Mononuclear cell (primary cell): ENCODE measurements at regions not wholly inside any gene's neighbourhood (a gene's known extent, or its start where the extent isn't known, plus 50 kb on each side); places are given as distances from the start of the nearest gene placed in this dataset.
"Not testable (repeated sequence)": the region's sequence is repeated elsewhere in the genome, so short reads cannot be mapped to it uniquely, and the experiment has no call there.

Source experiments
- H3K27me3 ChIP-seq: 2 replicates; pipeline ENCODE4 v1.6.0; 2011; ENCODE audit warnings: low read length, control low read depth; ENCODE audit not compliant: insufficient read depth
- H3K4me1 ChIP-seq: 2 replicates; pipeline ENCODE4 v1.5.1; 2011; ENCODE audit warnings: mild to moderate bottlenecking, low read length, control low read depth; ENCODE audit not compliant: insufficient read depth
- H3K4me3 ChIP-seq: 2 replicates; pipeline ENCODE4 v1.5.1; 2011; ENCODE audit warnings: mild to moderate bottlenecking, low read length, moderate library complexity
- H3K9me3 ChIP-seq: 2 replicates; pipeline ENCODE4 v1.5.1; 2011; ENCODE audit warnings: low read depth, mild to moderate bottlenecking, control low read depth, low read length

DNA sequence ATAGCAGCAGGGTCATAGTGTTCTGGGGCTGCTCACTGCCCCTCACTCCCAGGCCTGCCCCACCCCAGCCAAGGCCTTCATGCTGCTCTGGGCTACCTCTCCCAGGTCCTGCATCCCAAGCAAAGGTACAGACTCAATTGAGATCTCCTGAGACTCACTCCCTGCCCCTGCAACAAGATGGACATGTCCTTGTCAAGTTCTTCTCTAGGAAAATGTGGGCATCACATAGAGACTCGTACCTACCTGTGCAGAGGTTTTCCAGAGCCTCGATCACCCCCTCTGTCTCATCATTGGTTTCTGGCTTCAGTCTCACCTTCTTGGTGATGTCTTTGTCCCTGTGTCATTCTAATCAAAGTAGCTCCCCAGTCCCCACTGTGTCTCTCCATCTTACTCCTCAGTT lies 71.8 kb upstream of the UCN3 start:
- H3K4me3 ChIP-seq, H3K27me3 ChIP-seq, H3K9me3 ChIP-seq: not testable (repeated sequence)
- peaks cover 72% of the 10 kb centered on the region for H3K4me1 ChIP-seq

DNA sequence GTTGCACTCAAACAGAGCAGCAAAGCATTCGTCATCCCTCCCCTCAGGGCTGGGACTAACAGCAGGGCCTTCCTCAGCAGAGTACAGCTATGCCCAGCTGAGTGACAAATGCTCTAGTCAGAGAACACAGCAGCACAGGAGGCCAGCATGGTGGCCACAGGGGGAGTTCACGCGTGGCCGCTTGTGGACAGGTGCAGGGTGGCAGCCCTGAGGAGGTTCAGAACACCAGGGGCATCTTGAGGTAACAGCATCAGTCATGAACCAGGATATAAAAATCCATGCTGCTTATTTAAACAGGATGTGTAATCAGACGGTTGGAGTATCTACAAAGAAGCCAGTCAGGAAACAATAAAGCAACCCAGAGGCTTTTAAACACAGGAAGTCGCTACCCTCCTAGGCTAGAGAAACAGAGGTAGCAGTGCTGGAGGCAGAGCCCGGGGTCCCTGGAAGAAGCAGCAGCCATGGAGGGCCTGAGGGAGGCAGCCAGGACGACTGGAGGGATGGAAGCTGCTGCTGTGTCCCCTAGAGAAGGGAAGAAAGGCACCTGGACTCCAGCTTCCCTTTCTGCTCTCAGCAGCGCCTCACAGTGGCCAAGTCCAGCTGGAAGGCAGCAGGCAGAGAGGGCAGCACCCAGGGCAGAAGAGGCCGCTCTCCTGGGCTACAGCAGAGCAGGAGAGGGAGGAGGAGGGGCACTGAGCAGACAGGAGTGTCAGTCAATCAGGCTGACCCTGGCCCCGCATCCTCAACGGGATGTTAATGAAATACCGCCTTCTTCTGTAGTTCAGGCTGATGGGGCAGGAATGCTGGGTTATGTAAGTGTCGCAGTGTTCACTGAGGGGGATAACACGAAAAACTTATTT lies 70.8 kb upstream of the UCN3 start:
- Histone ChIP-seq H3K27me3 (no peaks in the 10 kb centered on the region), H3K4me1 (peaks cover 75% of the 10 kb centered on the region), H3K4me3 (no peak overlapping the region)

DNA sequence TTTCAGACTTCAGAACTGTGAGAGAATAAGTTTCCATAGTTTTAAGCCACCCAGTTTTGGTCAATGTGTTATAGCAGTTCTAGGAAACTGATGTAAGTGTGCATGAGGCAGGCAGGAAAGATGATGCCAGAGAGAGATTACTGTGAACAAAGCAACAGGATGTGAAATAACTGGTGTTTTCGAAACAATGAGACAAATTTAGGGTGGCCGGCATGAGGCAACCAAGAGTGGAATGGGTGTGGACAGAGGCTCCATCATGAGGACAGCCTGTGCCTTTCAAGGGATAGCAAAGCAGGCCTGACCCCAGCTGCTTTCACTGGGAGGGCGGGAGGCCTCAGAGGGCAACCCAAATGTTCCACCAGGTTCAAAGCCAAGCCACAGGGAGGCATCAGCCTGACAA lies 67.3 kb upstream of the UCN3 start:
- Histone ChIP-seq H3K9me3 (no peaks in the 10 kb centered on the region), H3K4me1 (peaks cover 55% of the 10 kb centered on the region), H3K4me3 (no peak overlapping the region), H3K27me3 (no peaks in the 10 kb centered on the region)

More for the DNA sequence above, 70.8 kb upstream of the UCN3 start:
- no peaks in the 10 kb centered on the region for H3K9me3 ChIP-seq

- no peaks in the 10 kb centered on the region for H3K9me3 ChIP-seq
- no peaks in the 10 kb centered on the region for H3K27me3 ChIP-seq
- H3K4me1 ChIP-seq = peaks cover 50% of the 10 kb centered on the region
- no peak overlapping the region for H3K4me3 ChIP-seq
These were observed 66.8 kb upstream of the UCN3 start for GRCh38 chr10:5297996-5298395.

DNA sequence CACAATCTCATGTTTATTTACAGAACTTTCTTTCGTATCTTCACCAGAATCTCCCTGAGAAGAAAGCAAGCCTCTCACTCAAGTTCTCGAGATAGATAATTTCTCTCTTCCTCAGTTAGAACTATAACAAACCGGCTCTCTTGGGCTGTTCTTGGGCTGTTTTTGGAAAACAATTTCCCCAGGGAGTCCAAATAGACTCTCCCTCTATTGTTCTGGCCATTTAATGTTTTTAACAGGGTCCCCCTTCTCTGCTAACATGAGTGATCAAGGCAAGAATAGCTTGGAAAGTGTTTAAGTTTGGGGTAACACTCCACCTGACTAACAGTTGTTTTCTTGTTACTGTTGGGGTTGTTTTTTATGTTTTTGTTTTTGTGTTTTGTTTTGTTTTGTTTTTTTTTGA lies 64.8 kb upstream of the UCN3 start:
- Histone ChIP-seq H3K4me3 (no peak overlapping the region), H3K27me3 (no peaks in the 10 kb centered on the region)

GRCh38 chr10:5303504-5303903 lies 61.3 kb upstream of the UCN3 start:
- Histone ChIP-seq H3K4me1 (no peaks in the 10 kb centered on the region), H3K9me3 (no peaks in the 10 kb centered on the region), H3K4me3 (no peak overlapping the region), H3K27me3 (no peaks in the 10 kb centered on the region)

More for the DNA sequence above, 64.8 kb upstream of the UCN3 start:
- Histone ChIP-seq H3K4me1 (peaks cover 33% of the 10 kb centered on the region), H3K9me3 (no peaks in the 10 kb centered on the region)

- Histone ChIP-seq H3K4me3 (no peak overlapping the region), H3K9me3 (no peaks in the 10 kb centered on the region), H3K4me1 (no peaks in the 10 kb centered on the region)
These were observed 59.4 kb upstream of the UCN3 start for GRCh38 chr10:5305374-5305773.

DNA sequence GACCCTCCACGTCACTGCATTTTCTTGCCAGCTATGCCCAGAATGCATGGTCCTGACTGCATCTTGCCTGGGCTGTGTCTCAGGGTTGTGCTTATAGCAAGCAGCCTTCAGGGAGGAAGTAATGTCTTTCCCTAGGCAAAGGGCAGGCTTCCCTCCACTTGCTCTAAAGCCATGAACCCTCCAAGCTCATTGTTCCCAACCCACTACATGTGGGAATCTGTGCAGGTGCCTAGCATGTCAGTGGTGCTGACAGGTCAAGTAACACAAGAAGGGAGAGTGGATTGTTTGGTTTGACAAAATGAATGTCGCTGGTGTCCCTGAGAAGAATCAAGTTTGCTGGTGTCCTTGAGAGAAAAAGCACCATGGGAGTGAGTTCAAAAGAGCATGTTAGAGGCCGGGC lies 53.9 kb upstream of the UCN3 start:
- H3K9me3 ChIP-seq = no peaks in the 10 kb centered on the region
- no peaks in the 10 kb centered on the region for H3K27me3 ChIP-seq
- H3K4me1 ChIP-seq = no peaks in the 10 kb centered on the region
- H3K4me3 ChIP-seq = no peak overlapping the region

More at GRCh38 chr10:5305374-5305773, 59.4 kb upstream of the UCN3 start:
- H3K27me3 ChIP-seq = no peaks in the 10 kb centered on the region

DNA sequence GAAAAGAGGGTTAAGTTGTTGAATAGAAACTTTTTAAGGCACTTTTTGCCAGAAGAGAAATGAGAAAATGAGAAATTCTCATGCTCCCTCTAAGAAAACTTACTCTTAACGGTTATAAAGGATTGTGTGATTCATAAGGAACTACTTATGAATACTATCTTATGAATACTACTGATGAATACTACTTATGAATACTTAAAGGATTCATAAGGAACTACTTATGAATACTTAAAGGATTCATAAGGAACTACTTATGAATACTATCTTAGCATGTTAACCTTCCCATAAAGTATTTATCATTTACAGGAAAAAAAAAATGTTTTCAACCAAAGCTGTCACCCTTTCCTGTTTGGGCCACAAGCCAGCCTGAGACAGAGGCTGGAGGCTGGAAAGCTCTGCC lies 53.1 kb upstream of the UCN3 start:
- Histone ChIP-seq H3K9me3 (no peaks in the 10 kb centered on the region), H3K4me1 (no peaks in the 10 kb centered on the region), H3K27me3 (no peaks in the 10 kb centered on the region), H3K4me3 (no peak overlapping the region)

DNA sequence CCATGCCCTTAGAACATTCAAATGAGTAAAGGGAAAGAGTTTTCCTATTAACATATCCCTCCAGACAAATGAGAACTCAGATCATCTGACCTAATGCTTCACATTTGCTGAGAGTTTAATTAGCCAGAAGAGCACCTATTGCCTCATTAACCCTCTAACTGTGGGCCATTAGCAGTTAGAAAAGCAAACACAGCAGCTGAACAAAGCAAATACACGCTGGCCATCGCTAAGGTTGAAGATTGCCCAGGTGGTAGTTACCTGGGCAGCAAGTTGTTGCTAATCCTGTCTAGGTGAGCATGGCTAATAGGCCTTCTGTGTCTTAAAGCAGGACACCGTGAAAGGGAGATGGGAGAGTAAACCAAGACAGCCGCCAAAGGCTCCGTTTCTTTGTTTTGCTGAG lies 49.9 kb upstream of the UCN3 start:
- Histone ChIP-seq H3K4me3 (no peak overlapping the region), H3K9me3 (no peaks in the 10 kb centered on the region), H3K27me3 (no peaks in the 10 kb centered on the region), H3K4me1 (peaks cover 11% of the 10 kb centered on the region)
